ENCODE measurements at regions not wholly inside any gene's neighbourhood (a gene's known extent, or its start where the extent isn't known, plus 50 kb on each side); places are given as distances from the start of the nearest gene placed in this dataset.

- no peak for TF ChIP-seq POLR2A (IDR thresholded peaks at IDR 0.05)
- TF ChIP-seq, protein P1, sequence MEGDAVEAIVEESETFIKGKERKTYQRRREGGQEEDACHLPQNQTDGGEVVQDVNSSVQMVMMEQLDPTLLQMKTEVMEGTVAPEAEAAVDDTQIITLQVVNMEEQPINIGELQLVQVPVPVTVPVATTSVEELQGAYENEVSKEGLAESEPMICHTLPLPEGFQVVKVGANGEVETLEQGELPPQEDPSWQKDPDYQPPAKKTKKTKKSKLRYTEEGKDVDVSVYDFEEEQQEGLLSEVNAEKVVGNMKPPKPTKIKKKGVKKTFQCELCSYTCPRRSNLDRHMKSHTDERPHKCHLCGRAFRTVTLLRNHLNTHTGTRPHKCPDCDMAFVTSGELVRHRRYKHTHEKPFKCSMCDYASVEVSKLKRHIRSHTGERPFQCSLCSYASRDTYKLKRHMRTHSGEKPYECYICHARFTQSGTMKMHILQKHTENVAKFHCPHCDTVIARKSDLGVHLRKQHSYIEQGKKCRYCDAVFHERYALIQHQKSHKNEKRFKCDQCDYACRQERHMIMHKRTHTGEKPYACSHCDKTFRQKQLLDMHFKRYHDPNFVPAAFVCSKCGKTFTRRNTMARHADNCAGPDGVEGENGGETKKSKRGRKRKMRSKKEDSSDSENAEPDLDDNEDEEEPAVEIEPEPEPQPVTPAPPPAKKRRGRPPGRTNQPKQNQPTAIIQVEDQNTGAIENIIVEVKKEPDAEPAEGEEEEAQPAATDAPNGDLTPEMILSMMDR (IDR thresholded peaks at IDR 0.05): no peak
Observed at GRCh38 chr6:27190126-27190525, 57.4 kb upstream of the PRSS16 start.

All from ovary (tissue), 3 donors.